ENCODE measurements at regions not wholly inside any gene's neighbourhood (a gene's known extent, or its start where the extent isn't known, plus 50 kb on each side); places are given as distances from the start of the nearest gene placed in this dataset.

GRCh38 chr13:40213779-40214178, 452.7 kb downstream of the FOXO1 start:
- no peak for TF ChIP-seq CTCF (IDR thresholded peaks at IDR 0.05 in 8 of 11, conservative IDR thresholded peaks at IDR 0.05 in 3 of 11)
- no peak for TF ChIP-seq POLR2A (IDR thresholded peaks at IDR 0.05)
- TF ChIP-seq POLR2AphosphoS5 (IDR thresholded peaks at IDR 0.05): no peak
